IPS DF 19.7 (cell line): ENCODE measurements at regions not wholly inside any gene's neighbourhood (a gene's known extent, or its start where the extent isn't known, plus 50 kb on each side); places are given as distances from the start of the nearest gene placed in this dataset.

Experiments
- DNase-seq: peaks from one replicate; pipeline ENCODE4 v3.0.0-alpha.2; 2013; ENCODE audit warnings: low read depth, low spot score

GRCh38 chr3:135471911-135472310 is 493.6 kb upstream of the PPP2R3A start:
- no peak for DNase-seq

GRCh38 chr3:135473449-135473848 is 492.1 kb upstream of the PPP2R3A start:
- no peak for DNase-seq

- no peak for DNase-seq
Measured at GRCh38 chr3:135487261-135487660, 478.3 kb upstream of the PPP2R3A start.

GRCh38 chr3:135490219-135490915 is 475.2 kb upstream of the PPP2R3A start:
- no peak for DNase-seq

- no peak for DNase-seq
Measured at GRCh38 chr3:135491491-135492205, 473.9 kb upstream of the PPP2R3A start.

- no peak for DNase-seq
Measured at GRCh38 chr3:135495891-135496290, 469.6 kb upstream of the PPP2R3A start.

GRCh38 chr3:135497979-135498378 is 467.5 kb upstream of the PPP2R3A start:
- DNase-seq: no peak

- DNase-seq: no peak
Measured at GRCh38 chr3:135499426-135499825, 466.1 kb upstream of the PPP2R3A start.

- no peak for DNase-seq
Measured at GRCh38 chr3:135500034-135500433, 465.5 kb upstream of the PPP2R3A start.

GRCh38 chr3:135503065-135503759 is 462.3 kb upstream of the PPP2R3A start:
- DNase-seq: no peak

- peak; percentile 59 for DNase-seq
Measured at GRCh38 chr3:135503760-135504686, 461.5 kb upstream of the PPP2R3A start.

- no peak for DNase-seq
Measured at GRCh38 chr3:135513106-135514059, 452.1 kb upstream of the PPP2R3A start.

GRCh38 chr3:135514060-135514448 is 451.5 kb upstream of the PPP2R3A start:
- DNase-seq: no peak

GRCh38 chr3:135516143-135516542 is 449.4 kb upstream of the PPP2R3A start:
- DNase-seq: peak; percentile 50

GRCh38 chr3:135528413-135529015 is 437.0 kb upstream of the PPP2R3A start:
- DNase-seq: no peak

GRCh38 chr3:135532021-135532420 is 433.5 kb upstream of the PPP2R3A start:
- no peak for DNase-seq

- no peak for DNase-seq
Measured at GRCh38 chr3:135538123-135538522, 427.4 kb upstream of the PPP2R3A start.

GRCh38 chr3:135539351-135539750 is 426.2 kb upstream of the PPP2R3A start:
- DNase-seq: no peak

- no peak for DNase-seq
Measured at GRCh38 chr3:135539854-135540253, 425.7 kb upstream of the PPP2R3A start.

- no peak for DNase-seq
Measured at GRCh38 chr3:135549928-135550494, 415.5 kb upstream of the PPP2R3A start.
